NCI-H774 (cell line): ENCODE measurements at regions not wholly inside any gene's neighbourhood (a gene's known extent, or its start where the extent isn't known, plus 50 kb on each side); places are given as distances from the start of the nearest gene placed in this dataset.

Experiments
- DNase-seq: peaks from one replicate; lab custom pipeline; 2025; lab: John Stamatoyannopoulos, UW

DNA sequence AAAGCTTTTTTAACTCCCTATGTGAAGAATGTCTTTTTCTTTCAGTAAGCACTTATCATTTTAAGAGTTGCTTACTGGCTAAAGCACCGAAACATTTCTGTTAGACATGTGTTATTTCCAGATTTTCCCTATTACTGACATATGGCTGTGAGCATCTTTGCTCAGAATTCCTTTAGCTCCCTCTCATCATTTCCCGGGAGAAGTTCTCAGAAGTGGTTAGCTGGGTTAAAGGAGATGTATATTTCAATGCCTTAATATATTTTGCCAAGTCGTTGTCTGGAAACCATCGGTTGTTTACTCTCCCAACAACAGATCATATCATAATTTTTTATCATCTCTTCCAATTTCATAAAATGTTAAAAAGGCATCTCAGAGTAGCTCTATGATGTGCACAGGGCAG lies 396.5 kb downstream of the OCA2 start:
- DNase-seq, result no peak

DNA sequence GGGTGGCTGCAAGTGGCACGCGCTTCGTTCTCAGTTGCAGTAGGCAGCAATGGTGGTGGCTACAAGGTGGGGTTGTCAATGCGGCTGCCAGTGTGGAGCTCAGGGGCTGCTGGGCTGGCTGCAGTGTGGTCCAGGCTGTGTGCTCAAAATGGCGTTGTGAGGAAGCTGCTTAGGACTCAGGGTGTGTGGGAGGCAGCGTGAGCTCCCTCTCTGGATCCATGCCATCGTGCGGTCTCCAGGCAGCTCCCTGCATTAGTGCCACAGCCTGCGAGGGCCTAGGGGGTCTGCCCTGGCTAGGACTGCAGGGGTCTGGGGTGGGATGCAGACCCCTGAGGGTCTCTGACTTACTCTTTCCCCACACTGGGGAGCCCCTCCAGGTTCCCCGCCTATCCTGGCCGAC lies 397.2 kb downstream of the OCA2 start:
- no peak for DNase-seq

DNA sequence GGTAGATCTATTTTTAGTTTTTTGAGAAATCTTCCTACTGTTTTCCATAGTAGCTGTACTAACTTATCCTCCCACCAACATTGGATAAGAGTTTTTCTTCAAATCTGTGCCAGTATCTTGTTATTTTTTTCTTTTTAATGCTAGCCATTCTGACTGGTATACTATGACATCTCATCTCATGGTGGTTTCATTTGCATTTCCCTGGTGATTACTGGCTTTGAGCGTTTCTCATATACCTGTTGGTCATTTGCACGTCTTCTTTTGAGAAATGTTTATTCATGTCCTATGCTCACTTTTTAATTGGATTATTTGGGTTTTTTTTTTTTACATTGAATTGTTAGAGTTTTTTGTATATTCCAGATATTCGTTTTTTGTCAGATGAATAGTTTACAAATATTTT lies 398.1 kb downstream of the OCA2 start:
- DNase-seq, result no peak

GRCh38 chr15:27699699-27700098 lies 399.4 kb downstream of the OCA2 start:
- DNase-seq, result no peak

GRCh38 chr15:27696530-27696929 lies 402.6 kb downstream of the OCA2 start:
- no peak for DNase-seq

DNA sequence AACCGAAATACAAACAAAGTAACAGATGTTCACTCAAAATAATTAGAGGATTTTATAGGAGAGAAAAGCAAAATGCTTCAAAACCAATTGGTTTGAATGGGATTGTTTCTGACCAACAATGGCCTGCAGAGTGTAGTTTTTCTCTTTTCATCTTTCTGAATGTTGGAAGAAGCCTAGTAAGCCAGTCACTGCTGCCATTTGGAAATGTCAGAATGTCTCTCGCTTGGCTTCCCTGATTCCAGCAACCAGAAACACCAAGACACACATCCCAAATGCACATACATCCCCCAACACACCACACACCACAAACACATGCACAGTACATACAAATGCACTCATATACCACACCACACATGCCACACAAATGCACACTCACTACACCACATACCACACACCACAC lies 403.4 kb downstream of the OCA2 start:
- DNase-seq, result no peak

- no peak for DNase-seq
Measured at GRCh38 chr15:27694506-27695087, 404.5 kb downstream of the OCA2 start.

- no peak for DNase-seq
Measured at GRCh38 chr15:27693280-27693679, 405.8 kb downstream of the OCA2 start.

DNA sequence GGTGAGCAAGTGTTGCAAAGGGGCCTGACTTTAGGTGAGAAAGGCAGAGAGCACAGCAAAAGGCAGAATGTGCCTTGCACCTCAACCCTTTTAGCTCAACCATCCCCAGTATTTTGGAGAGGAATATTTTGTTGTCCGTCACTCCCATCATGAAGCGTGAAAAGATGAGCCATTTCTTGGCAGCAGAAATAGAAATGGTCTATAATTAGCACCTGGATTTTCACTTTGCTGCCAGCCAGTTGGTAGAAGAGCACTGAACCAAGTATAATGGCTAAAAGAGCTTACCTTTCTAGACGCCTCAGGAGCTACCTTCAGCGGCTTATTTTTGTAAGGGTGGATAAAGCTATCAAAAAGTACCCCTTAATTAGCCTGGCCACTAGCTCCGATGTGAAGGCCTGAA lies 406.7 kb downstream of the OCA2 start:
- DNase-seq, result no peak

DNA sequence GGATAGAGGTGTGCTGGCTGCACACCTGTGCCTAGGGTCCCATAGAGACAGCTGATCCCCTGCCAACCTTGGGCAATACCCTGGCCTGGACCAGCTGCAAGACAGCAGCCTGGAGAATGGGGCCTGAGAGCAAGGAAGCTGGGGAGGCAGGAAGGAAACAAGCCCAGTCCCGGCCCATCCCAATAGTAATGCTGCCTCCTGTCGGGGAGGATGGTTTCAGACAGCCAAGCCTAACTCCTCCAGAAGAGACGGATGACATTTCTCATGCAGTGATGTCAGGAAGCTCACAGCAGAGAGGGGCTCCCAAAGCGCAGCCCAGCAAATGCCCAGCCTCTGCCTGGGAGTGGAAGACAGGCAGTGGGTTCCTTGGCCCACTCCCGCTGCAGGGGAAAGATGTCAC lies 408.8 kb downstream of the OCA2 start:
- DNase-seq, result no peak

GRCh38 chr15:27686971-27687370 lies 412.1 kb downstream of the OCA2 start:
- no peak for DNase-seq

- DNase-seq, result no peak
Measured at GRCh38 chr15:27686369-27686768, 412.7 kb downstream of the OCA2 start.

- DNase-seq, result no peak
Measured at GRCh38 chr15:27685644-27686043, 413.5 kb downstream of the OCA2 start.

- no peak for DNase-seq
Measured at GRCh38 chr15:27683121-27683520, 416.0 kb downstream of the OCA2 start.

- no peak for DNase-seq
Measured at GRCh38 chr15:27681038-27681437, 418.1 kb downstream of the OCA2 start.

DNA sequence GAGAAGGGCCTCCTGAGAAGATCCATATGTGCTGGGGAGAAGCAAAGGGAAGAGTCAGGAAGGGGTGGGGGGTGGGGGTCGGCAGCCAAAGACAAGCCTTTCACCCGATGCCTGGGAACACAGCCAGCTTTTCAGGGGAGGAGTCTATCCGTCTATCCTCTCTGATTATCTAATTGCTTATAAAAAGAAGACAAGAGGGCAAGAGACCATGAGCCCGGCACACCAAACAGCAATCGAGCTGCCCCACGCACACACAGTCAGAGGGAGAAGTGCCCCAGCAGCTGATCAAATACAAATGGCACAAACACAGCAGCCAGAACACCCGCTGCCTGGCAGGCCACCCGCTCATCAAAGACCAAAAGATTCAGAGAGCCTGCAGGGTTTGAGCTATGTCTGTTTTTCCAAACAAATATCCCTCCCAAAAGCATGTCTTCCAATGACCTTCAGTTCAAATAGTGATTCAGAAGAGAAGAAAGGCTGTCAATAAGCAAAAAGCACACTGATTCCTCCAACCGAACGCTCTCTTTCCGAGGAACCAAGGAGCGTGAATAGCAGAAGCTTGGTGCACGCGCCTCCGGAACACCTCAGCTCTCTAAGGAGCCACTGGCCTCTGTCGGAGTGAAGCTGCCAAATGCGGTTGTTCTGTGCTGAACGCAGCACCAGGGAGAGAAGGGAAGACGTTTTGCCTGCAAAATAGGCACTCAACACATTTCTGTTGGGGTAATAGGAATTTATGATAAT lies 419.2 kb downstream of the OCA2 start:
- DNase-seq, result peak; percentile 86

DNA sequence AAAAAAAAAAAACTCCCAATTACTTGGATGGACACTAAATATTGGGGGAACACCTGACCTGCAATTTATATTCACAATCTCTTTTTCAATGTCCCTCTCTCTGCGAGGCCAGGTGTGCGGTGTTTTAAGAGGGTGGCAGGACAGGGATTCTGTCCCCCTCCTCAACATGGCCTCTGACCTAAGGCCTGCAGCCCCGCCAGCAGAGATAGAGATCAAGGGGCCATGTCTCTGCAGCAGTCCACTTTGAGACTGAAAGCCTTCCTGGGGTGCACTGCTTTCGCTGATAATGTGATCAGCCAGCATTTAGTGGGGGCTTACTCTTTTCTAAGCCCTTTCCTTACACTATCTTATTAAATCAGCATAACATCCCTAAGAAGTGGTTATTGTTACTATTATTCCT lies 419.9 kb downstream of the OCA2 start:
- DNase-seq, result no peak

- DNase-seq, result no peak
Measured at GRCh38 chr15:27677951-27678350, 421.2 kb downstream of the OCA2 start.

GRCh38 chr15:27676647-27677046 lies 422.5 kb downstream of the OCA2 start:
- no peak for DNase-seq

GRCh38 chr15:27675571-27675970 lies 423.5 kb downstream of the OCA2 start:
- no peak for DNase-seq

- DNase-seq, result no peak
Measured at GRCh38 chr15:27674826-27675225, 424.3 kb downstream of the OCA2 start.

DNA sequence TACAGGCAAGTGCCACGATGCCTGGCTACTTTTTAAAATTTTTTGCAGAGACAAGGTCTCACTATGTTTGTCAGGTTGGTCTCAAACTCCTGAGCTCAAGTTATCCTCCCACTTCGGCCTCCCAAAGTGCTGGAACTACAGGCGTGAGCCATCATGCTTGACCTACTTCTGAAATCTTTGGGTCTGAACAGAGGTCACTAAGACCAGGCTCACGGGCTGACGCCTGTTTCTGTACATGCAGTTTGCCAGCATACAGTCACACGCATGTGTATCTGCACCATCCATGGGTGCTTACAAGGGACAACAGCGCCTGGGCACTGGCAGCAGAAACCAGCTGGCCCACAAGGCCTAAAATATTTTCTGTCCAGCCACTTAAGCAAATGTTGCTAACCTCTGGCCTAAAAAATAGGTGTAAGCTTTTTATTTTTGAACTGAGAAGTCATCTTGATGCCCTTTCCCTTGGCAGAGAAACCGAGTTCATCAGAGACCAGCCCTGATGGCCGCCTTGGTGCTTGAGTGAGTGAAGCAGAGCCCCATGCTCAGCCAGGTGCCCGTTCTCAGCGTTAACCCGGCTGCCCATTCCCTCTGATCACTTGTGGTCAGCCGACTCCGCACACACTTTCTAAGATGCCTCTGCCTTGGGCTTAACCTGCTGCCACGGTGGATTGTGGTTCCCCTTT lies 425.2 kb downstream of the OCA2 start:
- DNase-seq, result no peak

- no peak for DNase-seq
Measured at GRCh38 chr15:27672537-27672936, 426.6 kb downstream of the OCA2 start.
